WTC11 (cell line): ENCODE measurements at regions not wholly inside any gene's neighbourhood (a gene's known extent, or its start where the extent isn't known, plus 50 kb on each side); places are given as distances from the start of the nearest gene placed in this dataset.

ENCODE experiments used
- ATAC-seq: fragments of 200-7000 bp; cut with Tn5 transposase; 2 replicates; pipeline ENCODE4 v1.10.0; 2021; ENCODE audit warnings: mild to moderate bottlenecking, moderate library complexity
- CTCF ChIA-PET: fragments of 300-600 bp; sonication (Branson Sonifier 250); formaldehyde crosslinking; loops from one replicate; lab custom pipeline; 2021; ENCODE audit warnings: antibody characterized with exemption; lab: Charles Lee
- POLR2A ChIA-PET: fragments of 350-600 bp; sonication (Branson Sonifier 250); formaldehyde crosslinking; loops from one replicate; lab custom pipeline; 2021; ENCODE audit warnings: antibody characterized with exemption; lab: Charles Lee
- DNase-seq: peaks from one replicate; pipeline ENCODE4 v3.0.0; 2021; ENCODE audit warnings: low spot score
- H3K27ac Mint-ChIP-seq: 2 replicates; pipeline ENCODE4 v1.8.0; 2021; ENCODE audit warnings: mixed read lengths
- H3K27me3 Mint-ChIP-seq: 2 replicates; pipeline ENCODE4 v1.8.0; 2021; ENCODE audit warnings: low read depth, mild to moderate bottlenecking, moderate library complexity, mixed read lengths
- H3K36me3 Mint-ChIP-seq: 2 replicates; pipeline ENCODE4 v1.8.0; 2021; ENCODE audit warnings: mixed read lengths
- H3K4me1 Mint-ChIP-seq: 2 replicates; pipeline ENCODE4 v1.8.0; 2022; ENCODE audit warnings: mixed read lengths
- H3K4me3 Mint-ChIP-seq: 2 replicates; pipeline ENCODE4 v1.8.0; 2021; ENCODE audit warnings: mild to moderate bottlenecking, moderate library complexity, mixed read lengths
- H3K9me3 Mint-ChIP-seq: 2 replicates; pipeline ENCODE4 v1.8.0; 2021; ENCODE audit warnings: mixed read lengths
- ELF4 ChIP-seq: sonication (generic); formaldehyde crosslinking; IDR thresholded peaks from 2 replicates; pipeline ENCODE4 v1.8.1; 2022; ENCODE audit warnings: low read depth, mild to moderate bottlenecking, moderate library complexity, missing genetic modification reagents
- ESRRA ChIP-seq: sonication (generic); formaldehyde crosslinking; IDR thresholded peaks from 2 replicates; pipeline ENCODE4 v1.8.1; 2022; ENCODE audit warnings: mild to moderate bottlenecking, missing genetic modification reagents, borderline replicate concordance
- ETV6 ChIP-seq: sonication (generic); formaldehyde crosslinking; IDR thresholded peaks from 2 replicates; pipeline ENCODE4 v1.8.1; 2022; ENCODE audit warnings: mild to moderate bottlenecking, missing genetic modification reagents
- FOXK1 ChIP-seq: sonication (generic); formaldehyde crosslinking; IDR thresholded peaks from 2 replicates; pipeline ENCODE4 v1.8.0; 2022; ENCODE audit warnings: mild to moderate bottlenecking, moderate library complexity, missing genetic modification reagents
- GTF2I ChIP-seq: fragments of 250-450 bp; sonication (Bioruptor Pico); conservative IDR thresholded peaks from 2 replicates; pipeline ENCODE4 v1.4.0; 2021; ENCODE audit warnings: mild to moderate bottlenecking
- NR1H2 ChIP-seq: sonication (generic); formaldehyde crosslinking; IDR thresholded peaks from 2 replicates; pipeline ENCODE4 v1.9.0; 2021; ENCODE audit warnings: mild to moderate bottlenecking, moderate library complexity, missing genetic modification reagents
- NR2C2 ChIP-seq: sonication (generic); formaldehyde crosslinking; IDR thresholded peaks from 2 replicates; pipeline ENCODE4 v1.8.0; 2022; ENCODE audit warnings: mild to moderate bottlenecking, missing genetic modification reagents
- PREB ChIP-seq: sonication (generic); formaldehyde crosslinking; IDR thresholded peaks from 2 replicates; pipeline ENCODE4 v1.8.1; 2022; ENCODE audit warnings: mild to moderate bottlenecking, missing genetic modification reagents, moderate library complexity, borderline replicate concordance
- PRRX2 ChIP-seq: fragments of 250-450 bp; sonication (Bioruptor Pico); IDR thresholded peaks from 2 replicates; pipeline ENCODE4 v1.8.0; 2021; ENCODE audit warnings: mild to moderate bottlenecking
- SP1 ChIP-seq: sonication (generic); formaldehyde crosslinking; conservative IDR thresholded peaks from 2 replicates; pipeline ENCODE4 v1.8.1; 2022; ENCODE audit warnings: missing genetic modification reagents
- TEAD1 ChIP-seq: sonication (generic); formaldehyde crosslinking; IDR thresholded peaks from 2 replicates; pipeline ENCODE4 v1.8.0; 2022; ENCODE audit warnings: mild to moderate bottlenecking, missing genetic modification reagents
- TEAD4 ChIP-seq: sonication (generic); formaldehyde crosslinking; IDR thresholded peaks from 2 replicates; pipeline ENCODE4 v1.8.0; 2022; ENCODE audit warnings: mild to moderate bottlenecking, missing genetic modification reagents
- ZBTB43 ChIP-seq: sonication (generic); formaldehyde crosslinking; IDR thresholded peaks from 2 replicates; pipeline ENCODE4 v1.8.1; 2023; ENCODE audit warnings: mild to moderate bottlenecking, missing genetic modification reagents
- ZNF121 ChIP-seq: sonication (generic); formaldehyde crosslinking; IDR thresholded peaks from 2 replicates; pipeline ENCODE4 v1.8.0; 2023; ENCODE audit warnings: missing genetic modification reagents
- ZNF232 ChIP-seq: sonication (generic); formaldehyde crosslinking; IDR thresholded peaks from 2 replicates; pipeline ENCODE4 v1.8.0; 2022; ENCODE audit warnings: mild to moderate bottlenecking, missing genetic modification reagents
- ZNF396 ChIP-seq: fragments of 250-450 bp; sonication (Bioruptor Pico); IDR thresholded peaks from 2 replicates; pipeline ENCODE4 v1.8.0; 2021; ENCODE audit warnings: mild to moderate bottlenecking, moderate library complexity, borderline replicate concordance
- ZNF425 ChIP-seq: fragments of 250-450 bp; sonication (Bioruptor Pico); conservative IDR thresholded peaks from 2 replicates; pipeline ENCODE4 v1.9.0; 2021; ENCODE audit warnings: mild to moderate bottlenecking
- TF ChIP-seq, protein P1 (sequence below): fragments of 250-450 bp; sonication (Bioruptor Pico); IDR thresholded peaks from 2 replicates; pipeline ENCODE4 v1.9.0; 2021; ENCODE audit warnings: mild to moderate bottlenecking
- TF ChIP-seq, protein P2 (sequence below): fragments of 250-450 bp; sonication (Bioruptor Pico); IDR thresholded peaks from 2 replicates; pipeline ENCODE4 v2.1.2; 2022; ENCODE audit warnings: mild to moderate bottlenecking, moderate library complexity
- TF ChIP-seq, protein P3 (sequence below): sonication (generic); formaldehyde crosslinking; conservative IDR thresholded peaks from 2 replicates; pipeline ENCODE4 v1.8.1; 2022; ENCODE audit warnings: mild to moderate bottlenecking, missing genetic modification reagents
- TF ChIP-seq, protein P4 (sequence below): sonication (generic); formaldehyde crosslinking; IDR thresholded peaks from 2 replicates; pipeline ENCODE4 v1.8.1; 2023; ENCODE audit warnings: mild to moderate bottlenecking, moderate library complexity, missing genetic modification reagents

GRCh38 chr16:62955033-62955349 lies 918.8 kb upstream of the CDH8 start:
- ATAC-seq (peak; percentile 11; the same call in 1 of the 2 replicates), DNase-seq (no peak)
- H3K9me3 Mint-ChIP-seq = no peaks in the 10 kb centered on the region
- no peaks in the 10 kb centered on the region for H3K27me3 Mint-ChIP-seq
- no peak overlapping the region; the same call in 1 of the 2 replicates for H3K27ac Mint-ChIP-seq
- POLR2A ChIA-PET = no interaction called here
- TF ChIP-seq, protein P1, sequence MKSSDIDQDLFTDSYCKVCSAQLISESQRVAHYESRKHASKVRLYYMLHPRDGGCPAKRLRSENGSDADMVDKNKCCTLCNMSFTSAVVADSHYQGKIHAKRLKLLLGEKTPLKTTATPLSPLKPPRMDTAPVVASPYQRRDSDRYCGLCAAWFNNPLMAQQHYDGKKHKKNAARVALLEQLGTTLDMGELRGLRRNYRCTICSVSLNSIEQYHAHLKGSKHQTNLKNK = no peak
- no peak for TF ChIP-seq NR1H2 (CRISPR knock-in tag)
- TF ChIP-seq PRRX2 (CRISPR knock-in tag) = no peak
- no peak for TF ChIP-seq ETV6 (CRISPR knock-in tag)
- TF ChIP-seq ZBTB43 = no peak
- no peak for TF ChIP-seq FOXK1 (CRISPR knock-in tag)
- TF ChIP-seq TEAD4 (CRISPR knock-in tag) = no peak
- no peak for TF ChIP-seq ZNF396 (CRISPR knock-in tag)
- no peak for TF ChIP-seq NR2C2 (CRISPR knock-in tag)
- TF ChIP-seq GTF2I (CRISPR knock-in tag) = no peak
- peaks cover 31% of the 10 kb centered on the region for H3K4me1 Mint-ChIP-seq
- 0 out of 2 replicates have a peak, but pooled peaks cover 2% of the 10 kb centered on the region for H3K36me3 Mint-ChIP-seq
- CTCF ChIA-PET = no interaction called here
- H3K4me3 Mint-ChIP-seq = no peak overlapping the region

- ChIA-PET CTCF (interaction anchor here (1.0 kb wide), 1 partner anchor 335 kb away, joined by 3 read pairs; no protein-coding TSS in a partner anchor), POLR2A (no interaction called here)
- ATAC-seq (peak; percentile 81), DNase-seq (no peak)
- Mint-ChIP-seq H3K27me3 (no peaks in the 10 kb centered on the region), H3K4me3 (no peak overlapping the region), H3K36me3 (0 out of 2 replicates have a peak, but pooled peaks cover 2% of the 10 kb centered on the region), H3K27ac (peak overlapping the region; percentile 91), H3K4me1 (peaks cover 37% of the 10 kb centered on the region), H3K9me3 (peaks cover 1% of the 10 kb centered on the region; the same call in 1 of the 2 replicates)
- TF ChIP-seq, protein P2, sequence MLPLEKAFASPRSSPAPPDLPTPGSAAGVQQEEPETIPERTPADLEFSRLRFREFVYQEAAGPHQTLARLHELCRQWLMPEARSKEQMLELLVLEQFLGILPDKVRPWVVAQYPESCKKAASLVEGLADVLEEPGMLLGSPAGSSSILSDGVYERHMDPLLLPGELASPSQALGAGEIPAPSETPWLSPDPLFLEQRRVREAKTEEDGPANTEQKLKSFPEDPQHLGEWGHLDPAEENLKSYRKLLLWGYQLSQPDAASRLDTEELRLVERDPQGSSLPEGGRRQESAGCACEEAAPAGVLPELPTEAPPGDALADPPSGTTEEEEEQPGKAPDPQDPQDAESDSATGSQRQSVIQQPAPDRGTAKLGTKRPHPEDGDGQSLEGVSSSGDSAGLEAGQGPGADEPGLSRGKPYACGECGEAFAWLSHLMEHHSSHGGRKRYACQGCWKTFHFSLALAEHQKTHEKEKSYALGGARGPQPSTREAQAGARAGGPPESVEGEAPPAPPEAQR (CRISPR knock-in tag) = no peak
- TF ChIP-seq ZNF232 (CRISPR knock-in tag) = no peak
- TF ChIP-seq ESRRA = no peak
- no peak for TF ChIP-seq SP1 (CRISPR knock-in tag)
- TF ChIP-seq, protein P3, sequence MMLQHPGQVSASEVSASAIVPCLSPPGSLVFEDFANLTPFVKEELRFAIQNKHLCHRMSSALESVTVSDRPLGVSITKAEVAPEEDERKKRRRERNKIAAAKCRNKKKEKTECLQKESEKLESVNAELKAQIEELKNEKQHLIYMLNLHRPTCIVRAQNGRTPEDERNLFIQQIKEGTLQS (CRISPR knock-in tag) = no peak
These were observed 918.1 kb upstream of the CDH8 start for GRCh38 chr16:62954144-62955032.

DNA sequence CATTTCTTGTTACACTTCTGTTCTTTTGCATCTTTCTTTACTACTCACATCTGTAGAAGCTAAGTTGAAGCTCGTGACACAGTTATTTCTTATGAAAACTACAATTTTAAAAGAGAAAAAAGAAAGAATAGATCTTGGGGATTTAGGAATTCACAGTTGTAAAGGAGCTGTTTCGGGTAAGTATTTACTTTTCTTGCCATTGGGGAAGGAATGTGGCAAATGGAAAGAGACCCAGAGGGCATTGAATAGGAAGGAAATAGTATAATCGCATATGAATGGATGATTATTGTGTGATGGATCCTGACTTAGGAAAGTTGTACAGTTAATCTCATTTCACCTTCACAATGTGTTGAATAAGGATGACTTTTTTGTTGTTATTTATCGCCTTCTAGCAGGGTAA lies 914.1 kb upstream of the CDH8 start:
- ATAC-seq (no peak; the same call in 1 of the 2 replicates), DNase-seq (no peak)
- ChIA-PET POLR2A (no interaction called here), CTCF (interaction anchor here (0.9 to 1.6 kb wide), 2 partner anchors 339 to 760 kb away, joined by 3 read pairs; no protein-coding TSS in a partner anchor)
- Mint-ChIP-seq H3K36me3 (no peaks in the 10 kb centered on the region), H3K9me3 (peaks cover 9% of the 10 kb centered on the region), H3K4me1 (peaks cover 39% of the 10 kb centered on the region), H3K27me3 (no peaks in the 10 kb centered on the region), H3K27ac (peak overlapping the region; percentile 87), H3K4me3 (peak overlapping the region; percentile 5; the same call in 1 of the 2 replicates)
- no peak for TF ChIP-seq ELF4 (CRISPR knock-in tag)
- TF ChIP-seq ZNF121 = no peak
- TF ChIP-seq, protein P1 = no peak
- TF ChIP-seq, protein P4, sequence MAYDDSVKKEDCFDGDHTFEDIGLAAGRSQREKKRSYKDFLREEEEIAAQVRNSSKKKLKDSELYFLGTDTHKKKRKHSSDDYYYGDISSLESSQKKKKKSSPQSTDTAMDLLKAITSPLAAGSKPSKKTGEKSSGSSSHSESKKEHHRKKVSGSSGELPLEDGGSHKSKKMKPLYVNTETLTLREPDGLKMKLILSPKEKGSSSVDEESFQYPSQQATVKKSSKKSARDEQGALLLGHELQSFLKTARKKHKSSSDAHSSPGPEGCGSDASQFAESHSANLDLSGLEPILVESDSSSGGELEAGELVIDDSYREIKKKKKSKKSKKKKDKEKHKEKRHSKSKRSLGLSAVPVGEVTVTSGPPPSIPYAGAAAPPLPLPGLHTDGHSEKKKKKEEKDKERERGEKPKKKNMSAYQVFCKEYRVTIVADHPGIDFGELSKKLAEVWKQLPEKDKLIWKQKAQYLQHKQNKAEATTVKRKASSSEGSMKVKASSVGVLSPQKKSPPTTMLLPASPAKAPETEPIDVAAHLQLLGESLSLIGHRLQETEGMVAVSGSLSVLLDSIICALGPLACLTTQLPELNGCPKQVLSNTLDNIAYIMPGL (CRISPR knock-in tag) = no peak
- no peak for TF ChIP-seq ZNF425 (CRISPR knock-in tag)
- TF ChIP-seq TEAD1 (CRISPR knock-in tag) = no peak
- no peak for TF ChIP-seq GTF2I (CRISPR knock-in tag)
- TF ChIP-seq PREB = no peak
